Right atrium auricular region (tissue), 2 donors: ENCODE measurements at regions not wholly inside any gene's neighbourhood (a gene's known extent, or its start where the extent isn't known, plus 50 kb on each side); places are given as distances from the start of the nearest gene placed in this dataset.

ENCODE experiments used
- DNase-seq: peaks from one replicate; pipeline ENCODE4 v3.0.0-alpha.2; 2019; ENCODE audit warnings: low spot score
- H3K27ac ChIP-seq, 2 donors: fragments of 200-600 bp; sonication (generic); 1 replicate in 1 of 2; 2 replicates in 1 of 2; pipeline ENCODE4 v1.5.1; 2016 to 2019
- H3K27me3 ChIP-seq, 2 donors: fragments of 200-600 bp; sonication (generic); one replicate each; pipeline versions ENCODE4 v1.5.1 to v1.6.0; 2017 to 2019
- H3K36me3 ChIP-seq: fragments of 200-600 bp; sonication (generic); one replicate; pipeline ENCODE4 v1.5.1; 2016
- H3K4me1 ChIP-seq, 2 donors: fragments of 200-600 bp; sonication (generic); one replicate each; pipeline versions ENCODE4 v1.5.1 to v1.6.0; 2017 to 2019
- H3K4me3 ChIP-seq, 2 donors: fragments of 200-600 bp; sonication (generic); 1 replicate in 1 of 2; 2 replicates in 1 of 2; pipeline ENCODE4 v1.5.1; 2017 to 2019; ENCODE audit warnings: mild to moderate bottlenecking in 1 of 2, moderate library complexity in 1 of 2
- H3K9me3 ChIP-seq, 2 donors: fragments of 200-600 bp; sonication (generic); one replicate each; pipeline ENCODE4 v1.5.1; 2019
- TF ChIP-seq, protein P1 (sequence below), 2 donors: fragments of 200-600 bp; sonication (generic); IDR thresholded peaks; one replicate each; pipeline ENCODE4 v1.5.1; 2019; ENCODE audit warnings: antibody characterized with exemption in 2 of 2

DNA sequence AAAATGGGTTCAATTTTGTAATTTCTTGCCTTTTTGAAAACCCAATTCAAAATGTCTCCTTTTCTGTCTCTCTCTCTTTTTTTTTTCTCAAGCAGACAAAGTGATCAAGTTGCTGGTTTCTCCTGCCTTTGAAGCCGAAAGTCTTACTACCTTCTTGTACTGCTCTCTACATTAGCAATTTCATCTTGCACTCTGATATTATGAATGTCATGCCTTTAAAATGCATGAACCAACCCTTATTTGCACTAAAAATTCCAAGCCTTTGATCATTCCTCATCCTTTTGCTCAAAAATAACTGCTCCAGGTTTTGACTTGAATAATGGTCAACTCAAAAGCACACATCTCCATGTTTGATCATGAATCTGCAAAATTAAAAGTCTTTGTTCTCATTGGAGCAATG, 125.2 kb downstream of the CETN3 start:
- Histone ChIP-seq H3K27me3 (no peaks in the 10 kb centered on the region), H3K9me3 (no peaks in the 10 kb centered on the region), H3K27ac (no peak overlapping the region), H3K4me3 (no peak overlapping the region), H3K4me1 (no peaks in the 10 kb centered on the region), H3K36me3 (no peaks in the 10 kb centered on the region)
- no peak for DNase-seq
- TF ChIP-seq, protein P1, sequence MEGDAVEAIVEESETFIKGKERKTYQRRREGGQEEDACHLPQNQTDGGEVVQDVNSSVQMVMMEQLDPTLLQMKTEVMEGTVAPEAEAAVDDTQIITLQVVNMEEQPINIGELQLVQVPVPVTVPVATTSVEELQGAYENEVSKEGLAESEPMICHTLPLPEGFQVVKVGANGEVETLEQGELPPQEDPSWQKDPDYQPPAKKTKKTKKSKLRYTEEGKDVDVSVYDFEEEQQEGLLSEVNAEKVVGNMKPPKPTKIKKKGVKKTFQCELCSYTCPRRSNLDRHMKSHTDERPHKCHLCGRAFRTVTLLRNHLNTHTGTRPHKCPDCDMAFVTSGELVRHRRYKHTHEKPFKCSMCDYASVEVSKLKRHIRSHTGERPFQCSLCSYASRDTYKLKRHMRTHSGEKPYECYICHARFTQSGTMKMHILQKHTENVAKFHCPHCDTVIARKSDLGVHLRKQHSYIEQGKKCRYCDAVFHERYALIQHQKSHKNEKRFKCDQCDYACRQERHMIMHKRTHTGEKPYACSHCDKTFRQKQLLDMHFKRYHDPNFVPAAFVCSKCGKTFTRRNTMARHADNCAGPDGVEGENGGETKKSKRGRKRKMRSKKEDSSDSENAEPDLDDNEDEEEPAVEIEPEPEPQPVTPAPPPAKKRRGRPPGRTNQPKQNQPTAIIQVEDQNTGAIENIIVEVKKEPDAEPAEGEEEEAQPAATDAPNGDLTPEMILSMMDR (IDR thresholded peaks at IDR 0.05) = no peak

- Histone ChIP-seq H3K9me3 (no peaks in the 10 kb centered on the region), H3K4me3 (no peak overlapping the region), H3K4me1 (no peaks in the 10 kb centered on the region), H3K36me3 (no peaks in the 10 kb centered on the region), H3K27ac (no peak overlapping the region), H3K27me3 (no peaks in the 10 kb centered on the region)
- TF ChIP-seq, protein P1 (IDR thresholded peaks at IDR 0.05) = no peak
- DNase-seq = no peak
Observed at GRCh38 chr5:90279091-90279490, 130.5 kb downstream of the CETN3 start.

GRCh38 chr5:90274216-90274615, 135.3 kb downstream of the CETN3 start:
- TF ChIP-seq, protein P1 (IDR thresholded peaks at IDR 0.05) = no peak

GRCh38 chr5:90267646-90268045, 141.9 kb downstream of the CETN3 start:
- peaks cover 0 to 6% of the 10 kb centered on the region in 2 donors for H3K9me3 ChIP-seq
- no peaks in the 10 kb centered on the region for H3K27me3 ChIP-seq
- TF ChIP-seq, protein P1 (IDR thresholded peaks at IDR 0.05) = no peak
- no peak overlapping the region for H3K4me3 ChIP-seq
- no peak overlapping the region for H3K27ac ChIP-seq
- DNase-seq = no peak
- H3K36me3 ChIP-seq = no peaks in the 10 kb centered on the region
- H3K4me1 ChIP-seq = peaks cover 0 to 5% of the 10 kb centered on the region in 2 donors

More at GRCh38 chr5:90274216-90274615, 135.3 kb downstream of the CETN3 start:
- no peaks in the 10 kb centered on the region for H3K4me1 ChIP-seq
- H3K27me3 ChIP-seq = no peaks in the 10 kb centered on the region
- no peak overlapping the region for H3K27ac ChIP-seq
- H3K36me3 ChIP-seq = no peaks in the 10 kb centered on the region
- H3K4me3 ChIP-seq = no peak overlapping the region
- no peak for DNase-seq
- H3K9me3 ChIP-seq = peaks cover 0 to 6% of the 10 kb centered on the region in 2 donors

DNA sequence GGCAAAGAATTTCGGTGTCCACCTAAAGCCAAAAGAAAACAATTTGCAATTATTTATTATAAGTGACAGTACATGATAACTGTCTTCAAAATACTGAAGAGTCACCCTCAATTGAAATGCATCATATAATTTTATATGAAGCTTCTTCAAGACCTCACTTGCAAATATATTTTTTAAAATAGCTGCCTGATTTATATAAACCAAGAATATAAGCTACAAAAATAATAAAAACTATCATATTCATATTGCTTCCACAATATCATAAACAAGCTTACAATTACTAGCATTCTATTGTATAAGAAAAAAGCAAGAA, 144.1 kb downstream of the CETN3 start:
- H3K4me1 ChIP-seq = peaks cover 0 to 5% of the 10 kb centered on the region in 2 donors
- H3K27ac ChIP-seq = no peak overlapping the region
- H3K4me3 ChIP-seq = no peak overlapping the region
- DNase-seq = no peak
- no peaks in the 10 kb centered on the region for H3K36me3 ChIP-seq
- no peaks in the 10 kb centered on the region for H3K27me3 ChIP-seq
- TF ChIP-seq, protein P1 (IDR thresholded peaks at IDR 0.05) = peak in 1 of 2 donors; percentile 31
- H3K9me3 ChIP-seq = peaks cover 0 to under 1% of the 10 kb centered on the region in 2 donors
